Stomach (tissue), 8 donors: ENCODE measurements at regions not wholly inside any gene's neighbourhood (a gene's known extent, or its start where the extent isn't known, plus 50 kb on each side); places are given as distances from the start of the nearest gene placed in this dataset.

ENCODE experiments used
- DNase-seq, 2 donors: peaks; one replicate each; pipeline versions ENCODE4 v3.0.0 to v3.0.0-alpha.2; 2013 to 2019
- H3K27ac ChIP-seq, 5 donors: fragments of 200-600 bp in 4 of 5; sonication (generic) in 4 of 5; one replicate each; pipeline ENCODE4 v1.5.1; 2013 to 2019; ENCODE audit warnings: mild to moderate bottlenecking in 1 of 5, moderate library complexity in 1 of 5
- H3K27me3 ChIP-seq, 3 donors: fragments of 200-600 bp; sonication (generic); one replicate each; pipeline ENCODE4 v1.5.1; 2017 to 2019; ENCODE audit warnings: mixed run types in 1 of 3
- H3K36me3 ChIP-seq, 4 donors: fragments of 200-600 bp; sonication (generic); 1 replicate in 3 of 4; 2 replicates in 1 of 4; pipeline ENCODE4 v1.5.1; 2016 to 2019
- H3K4me1 ChIP-seq, 4 donors: fragments of 200-600 bp; sonication (generic); one replicate each; pipeline ENCODE4 v1.5.1; 2016 to 2019
- H3K4me3 ChIP-seq, 4 donors: fragments of 200-600 bp; sonication (generic) in 3 of 4; one replicate each; pipeline ENCODE4 v1.5.1; 2016 to 2019; ENCODE audit warnings: mild to moderate bottlenecking in 1 of 4
- H3K9me3 ChIP-seq, 4 donors: fragments of 200-600 bp; sonication (generic); one replicate each; pipeline ENCODE4 v1.5.1; 2016 to 2019
- EP300 ChIP-seq: sonication (generic); formaldehyde crosslinking; IDR thresholded peaks from one replicate; pipeline ENCODE4 v1.6.1; 2017; ENCODE audit warnings: antibody characterized with exemption
- POLR2A ChIP-seq, 4 donors: fragments of 450-650 bp; IDR thresholded peaks; one replicate each; pipeline ENCODE4 v1.6.1; 2016; ENCODE audit warnings: antibody characterized with exemption in 4 of 4, control low read depth in 2 of 4, mild to moderate bottlenecking in 1 of 4, moderate library complexity in 1 of 4
- POLR2AphosphoS5 ChIP-seq, 3 donors: sonication (generic); formaldehyde crosslinking; IDR thresholded peaks; one replicate each; pipeline ENCODE4 v1.6.1; 2016; ENCODE audit warnings: antibody characterized with exemption in 3 of 3
- WGBS, 5 donors: extraction: QIAGEN DNeasy Blood & Tissue Kit in 3 of 5; methylation state at CpG; one replicate each; pipeline versions ENCODE4 v1.1.5 to v1.1.7; 2013 to 2018; 5-methylcytosine and 5-hydroxymethylcytosine counted together
- intact Hi-C: fragments of 100-400 bp; cut with DNase I; formaldehyde crosslinking; loops from one replicate; pipeline ENCODE4 v1.15.1; 2023; ENCODE audit warnings: low total_unique reads
- TF ChIP-seq, protein P1 (sequence below), 7 experiments: fragments of 450-650 bp in 4 of 7; fragments of 200-600 bp in 3 of 7; sonication (generic) in 3 of 7; IDR thresholded peaks; one replicate each; pipeline ENCODE4 v1.5.1; 2016 to 2019; ENCODE audit warnings: antibody characterized with exemption in 7 of 7, control low read depth in 2 of 7, mild to moderate bottlenecking in 1 of 7
- donor health status: healthy with polysubstance abuse.
- donor health status: Bipolar disorder and iron deficiency.
- donor health status: healthy.

- DNase-seq: no peak
- Histone ChIP-seq H3K36me3 (no peaks in the 10 kb centered on the region), H3K4me1 (no peaks in the 10 kb centered on the region), H3K27me3 (no peaks in the 10 kb centered on the region), H3K4me3 (no peak overlapping the region), H3K27ac (no peak overlapping the region), H3K9me3 (no peaks in the 10 kb centered on the region)
- 74 to 90% (median 77%) methylated on average over 3 of the region's 3 CpGs for WGBS, 5 donors
- intact Hi-C loops: no loop called here
- TF ChIP-seq, protein P1, sequence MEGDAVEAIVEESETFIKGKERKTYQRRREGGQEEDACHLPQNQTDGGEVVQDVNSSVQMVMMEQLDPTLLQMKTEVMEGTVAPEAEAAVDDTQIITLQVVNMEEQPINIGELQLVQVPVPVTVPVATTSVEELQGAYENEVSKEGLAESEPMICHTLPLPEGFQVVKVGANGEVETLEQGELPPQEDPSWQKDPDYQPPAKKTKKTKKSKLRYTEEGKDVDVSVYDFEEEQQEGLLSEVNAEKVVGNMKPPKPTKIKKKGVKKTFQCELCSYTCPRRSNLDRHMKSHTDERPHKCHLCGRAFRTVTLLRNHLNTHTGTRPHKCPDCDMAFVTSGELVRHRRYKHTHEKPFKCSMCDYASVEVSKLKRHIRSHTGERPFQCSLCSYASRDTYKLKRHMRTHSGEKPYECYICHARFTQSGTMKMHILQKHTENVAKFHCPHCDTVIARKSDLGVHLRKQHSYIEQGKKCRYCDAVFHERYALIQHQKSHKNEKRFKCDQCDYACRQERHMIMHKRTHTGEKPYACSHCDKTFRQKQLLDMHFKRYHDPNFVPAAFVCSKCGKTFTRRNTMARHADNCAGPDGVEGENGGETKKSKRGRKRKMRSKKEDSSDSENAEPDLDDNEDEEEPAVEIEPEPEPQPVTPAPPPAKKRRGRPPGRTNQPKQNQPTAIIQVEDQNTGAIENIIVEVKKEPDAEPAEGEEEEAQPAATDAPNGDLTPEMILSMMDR (IDR thresholded peaks at IDR 0.05): no peak
- no peak for TF ChIP-seq POLR2AphosphoS5 (IDR thresholded peaks at IDR 0.05)
- TF ChIP-seq EP300: no peak
- no peak for TF ChIP-seq POLR2A (IDR thresholded peaks at IDR 0.05)
Observed at GRCh38 chr5:107805824-107806223, 135.1 kb upstream of the EFNA5 start.

DNA sequence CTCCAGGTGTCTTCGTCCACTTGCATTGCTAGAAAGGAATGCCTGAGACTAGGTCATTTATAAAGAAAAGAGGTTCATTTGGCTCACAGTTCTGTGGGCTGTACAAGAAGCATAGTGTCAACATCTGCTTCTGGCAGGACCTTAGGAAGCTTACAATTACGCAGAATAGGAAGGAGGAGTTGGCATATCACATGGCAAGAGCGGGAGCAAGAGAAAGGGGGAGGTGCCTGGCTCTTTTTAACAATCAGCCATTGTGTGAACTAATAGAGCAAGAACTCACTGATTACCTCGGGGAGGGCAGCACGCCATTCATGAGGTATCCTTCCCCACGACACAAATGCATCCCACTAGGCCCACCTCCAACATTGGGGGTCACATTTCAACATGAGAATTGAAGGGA, 134.4 kb upstream of the EFNA5 start:
- TF ChIP-seq, protein P1 (IDR thresholded peaks at IDR 0.05): no peak
- TF ChIP-seq POLR2A (IDR thresholded peaks at IDR 0.05) (no peak), EP300 (no peak), POLR2AphosphoS5 (IDR thresholded peaks at IDR 0.05) (no peak)
- Histone ChIP-seq H3K9me3 (no peaks in the 10 kb centered on the region), H3K4me1 (no peaks in the 10 kb centered on the region), H3K27ac (no peak overlapping the region), H3K27me3 (no peaks in the 10 kb centered on the region), H3K4me3 (no peak overlapping the region), H3K36me3 (no peaks in the 10 kb centered on the region)
- no peak for DNase-seq
- intact Hi-C loops: no loop called here
- WGBS, 5 donors: 83 to 92% (median 86%) methylated on average over 6 of the region's 6 CpGs

GRCh38 chr5:107803728-107804127, 133.0 kb upstream of the EFNA5 start:
- no peaks in the 10 kb centered on the region for H3K9me3 ChIP-seq
- DNase-seq: no peak
- H3K27me3 ChIP-seq: no peaks in the 10 kb centered on the region
- no peaks in the 10 kb centered on the region for H3K4me1 ChIP-seq
- intact Hi-C loops: no loop called here
- TF ChIP-seq EP300 (no peak), POLR2AphosphoS5 (IDR thresholded peaks at IDR 0.05) (no peak), POLR2A (IDR thresholded peaks at IDR 0.05) (no peak)
- TF ChIP-seq, protein P1 (IDR thresholded peaks at IDR 0.05): no peak
- no peak overlapping the region for H3K4me3 ChIP-seq
- no peaks in the 10 kb centered on the region for H3K36me3 ChIP-seq
- H3K27ac ChIP-seq: no peak overlapping the region

DNA sequence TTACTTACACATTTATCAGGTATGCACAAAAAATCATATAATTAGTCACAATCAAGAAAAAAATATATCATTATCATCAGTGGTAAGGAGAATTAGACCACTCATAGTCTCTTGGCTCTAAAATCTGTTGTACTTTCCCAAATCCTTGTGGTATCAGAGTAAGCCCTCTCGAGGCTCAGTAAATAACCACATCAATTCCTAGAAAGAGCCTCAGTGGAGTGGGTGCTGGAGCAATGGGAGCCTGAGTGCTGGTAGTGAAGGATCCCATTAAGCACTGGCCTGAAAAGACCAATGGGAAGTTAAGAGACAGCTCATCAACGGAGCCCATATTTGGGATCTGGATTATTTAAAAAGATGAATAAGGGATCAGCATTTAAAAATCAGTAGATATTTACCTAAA, 130.3 kb upstream of the EFNA5 start:
- no peak for DNase-seq
- Histone ChIP-seq H3K4me1 (no peaks in the 10 kb centered on the region), H3K4me3 (no peak overlapping the region), H3K27me3 (no peaks in the 10 kb centered on the region), H3K27ac (no peak overlapping the region), H3K36me3 (no peaks in the 10 kb centered on the region), H3K9me3 (no peaks in the 10 kb centered on the region)
- intact Hi-C loops: no loop called here
- TF ChIP-seq POLR2AphosphoS5 (IDR thresholded peaks at IDR 0.05) (no peak), EP300 (no peak), POLR2A (IDR thresholded peaks at IDR 0.05) (no peak)
- TF ChIP-seq, protein P1 (IDR thresholded peaks at IDR 0.05): no peak
- 59 to 78% (median 65%) methylated on average over 2 of the region's 2 CpGs for WGBS, 5 donors
